Stimulated activated CD4-positive, alpha-beta T cell treated with anti-CD3 and anti-CD28 coated beads, Interleukin-4, amount 100 ng/mL, for 1 hour (primary cell): ENCODE measurements at regions not wholly inside any gene's neighbourhood (a gene's known extent, or its start where the extent isn't known, plus 50 kb on each side); places are given as distances from the start of the nearest gene placed in this dataset.

Source experiments
- DNase-seq: peaks from one replicate; pipeline ENCODE4 v3.0.0-alpha.2; 2020

- no peak for DNase-seq
These were observed 159.9 kb upstream of the HMCN1 start for GRCh38 chr1:185574139-185574875.

- no peak for DNase-seq
These were observed 160.5 kb upstream of the HMCN1 start for GRCh38 chr1:185573677-185574076.

- no peak for DNase-seq
These were observed 161.0 kb upstream of the HMCN1 start for GRCh38 chr1:185573162-185573561.

GRCh38 chr1:185570962-185571361, 163.2 kb upstream of the HMCN1 start:
- DNase-seq: no peak

- DNase-seq: no peak
These were observed 165.8 kb upstream of the HMCN1 start for GRCh38 chr1:185568155-185569123.

GRCh38 chr1:185567440-185567839, 166.8 kb upstream of the HMCN1 start:
- no peak for DNase-seq

GRCh38 chr1:185566995-185567394, 167.2 kb upstream of the HMCN1 start:
- DNase-seq: no peak

GRCh38 chr1:185565302-185565701, 168.9 kb upstream of the HMCN1 start:
- DNase-seq: no peak

GRCh38 chr1:185564816-185565215, 169.4 kb upstream of the HMCN1 start:
- DNase-seq: no peak

GRCh38 chr1:185562461-185563359, 171.5 kb upstream of the HMCN1 start:
- no peak for DNase-seq

GRCh38 chr1:185561629-185562028, 172.6 kb upstream of the HMCN1 start:
- DNase-seq: no peak

GRCh38 chr1:185560760-185561159, 173.4 kb upstream of the HMCN1 start:
- DNase-seq: no peak

GRCh38 chr1:185559684-185560331, 174.4 kb upstream of the HMCN1 start:
- DNase-seq: peak; percentile 15

- DNase-seq: no peak
These were observed 175.0 kb upstream of the HMCN1 start for GRCh38 chr1:185559151-185559550.

- no peak for DNase-seq
These were observed 177.6 kb upstream of the HMCN1 start for GRCh38 chr1:185556561-185556960.

- no peak for DNase-seq
These were observed 178.4 kb upstream of the HMCN1 start for GRCh38 chr1:185555743-185556142.

- DNase-seq: no peak
These were observed 183.2 kb upstream of the HMCN1 start for GRCh38 chr1:185551008-185551407.

GRCh38 chr1:185549906-185550305, 184.3 kb upstream of the HMCN1 start:
- no peak for DNase-seq

GRCh38 chr1:185546029-185546428, 188.2 kb upstream of the HMCN1 start:
- DNase-seq: no peak

GRCh38 chr1:185541871-185542301, 192.3 kb upstream of the HMCN1 start:
- DNase-seq: no peak

GRCh38 chr1:185540295-185540694, 193.9 kb upstream of the HMCN1 start:
- no peak for DNase-seq

- peak; percentile 4 for DNase-seq
These were observed 194.8 kb upstream of the HMCN1 start for GRCh38 chr1:185539277-185539943.
